ENCODE measurements at regions not wholly inside any gene's neighbourhood (a gene's known extent, or its start where the extent isn't known, plus 50 kb on each side); places are given as distances from the start of the nearest gene placed in this dataset.

- Mint-ChIP-seq H3K27me3 (no peaks in the 10 kb centered on the region), H3K4me1 (no peaks in the 10 kb centered on the region), H3K9me3 (ENCODE audit: insufficient read depth) (no peaks in the 10 kb centered on the region), H3K27ac (no peak overlapping the region), H3K4me3 (no peak overlapping the region)
- Histone ChIP-seq H3K36me3 (replicated peaks in 1 of 2; ENCODE audit: control extremely low read depth in 1 of 2, control insufficient read depth in 1 of 2, extremely low read depth in 1 of 2, insufficient read depth in 2 of 2, low read length in 1 of 2) (no peaks in the 10 kb centered on the region), H3K27me3 (replicated peaks in 1 of 4; ENCODE audit: control extremely low read depth in 1 of 4, control insufficient read depth in 3 of 4, insufficient read depth in 4 of 4, low read length in 3 of 4) (no peaks in the 10 kb centered on the region), H3K4me2 (replicated peaks; ENCODE audit: low read depth, low read length, poor library complexity, severe bottlenecking) (no peak overlapping the region), H3K79me2 (ENCODE audit: control insufficient read depth, insufficient read depth, low read length) (no peaks in the 10 kb centered on the region), H3K27ac (ENCODE audit: low read length in 2 of 2) (no peak overlapping the region), H2AFZ (ENCODE audit: insufficient read depth, low read depth, low read length, poor library complexity, severe bottlenecking) (no peak overlapping the region), H3K9ac (ENCODE audit: low read length) (no peak overlapping the region), H3K4me3 (ENCODE audit: control extremely low read depth in 1 of 5, extremely low read depth in 1 of 5, insufficient read depth in 1 of 5, low read depth in 2 of 5, low read length in 4 of 5) (no peak overlapping the region), H3K9me3 (ENCODE audit: control extremely low read depth in 1 of 3, control insufficient read depth in 2 of 3, insufficient read depth in 1 of 3, low read length in 2 of 3) (no peaks in the 10 kb centered on the region), H4K20me1 (ENCODE audit: control insufficient read depth, insufficient read depth, low read length, poor library complexity, severe bottlenecking) (no peaks in the 10 kb centered on the region), H3K4me1 (ENCODE audit: control insufficient read depth in 2 of 2, insufficient read depth in 2 of 2, low read length in 2 of 2) (no peaks in the 10 kb centered on the region)
- intact Hi-C loops (cut with micrococcal nuclease), result no loop called here
- ATAC-seq (ENCODE audit: low read depth), result no peak
- TF ChIP-seq CTCF (IDR thresholded peaks at IDR 0.05), result no peak
- no peak for TF ChIP-seq EZH2 (IDR thresholded peaks at IDR 0.05; ENCODE audit: borderline replicate concordance, insufficient read depth, low read depth, low read length, poor library complexity, severe bottlenecking)
- no peak for DNase-seq
- ChIA-PET CTCF (no interaction called here), POLR2A (no interaction called here)
These were observed 79.5 kb downstream of the ANXA1 start for GRCh38 chr9:73231203-73231602.

- no peak overlapping the region for H3K4me3 ChIP-seq (ENCODE audit: control extremely low read depth in 1 of 5, extremely low read depth in 1 of 5, insufficient read depth in 1 of 5, low read depth in 2 of 5, low read length in 4 of 5)
- Mint-ChIP-seq H3K27me3 (peaks cover 6% of the 10 kb centered on the region), H3K4me3 (no peak overlapping the region), H3K4me1 (no peaks in the 10 kb centered on the region), H3K9me3 (ENCODE audit: insufficient read depth) (no peaks in the 10 kb centered on the region), H3K27ac (no peak overlapping the region)
- H3K4me1 ChIP-seq (ENCODE audit: control insufficient read depth in 2 of 2, insufficient read depth in 2 of 2, low read length in 2 of 2), result no peaks in the 10 kb centered on the region
- no peaks in the 10 kb centered on the region for H3K36me3 ChIP-seq (replicated peaks in 1 of 2; ENCODE audit: control extremely low read depth in 1 of 2, control insufficient read depth in 1 of 2, extremely low read depth in 1 of 2, insufficient read depth in 2 of 2, low read length in 1 of 2)
- H4K20me1 ChIP-seq (ENCODE audit: control insufficient read depth, insufficient read depth, low read length, poor library complexity, severe bottlenecking), result no peaks in the 10 kb centered on the region
- no peak overlapping the region for H3K4me2 ChIP-seq (replicated peaks; ENCODE audit: low read depth, low read length, poor library complexity, severe bottlenecking)
- intact Hi-C loops (cut with micrococcal nuclease), result no loop called here
- no peaks in the 10 kb centered on the region for H3K79me2 ChIP-seq (ENCODE audit: control insufficient read depth, insufficient read depth, low read length)
- H3K27me3 ChIP-seq (replicated peaks in 1 of 4; ENCODE audit: control extremely low read depth in 1 of 4, control insufficient read depth in 3 of 4, insufficient read depth in 4 of 4, low read length in 3 of 4), result no peaks in the 10 kb centered on the region
- no peaks in the 10 kb centered on the region for H3K9me3 ChIP-seq (ENCODE audit: control extremely low read depth in 1 of 3, control insufficient read depth in 2 of 3, insufficient read depth in 1 of 3, low read length in 2 of 3)
- no peak overlapping the region for H3K27ac ChIP-seq (ENCODE audit: low read length in 2 of 2)
- H3K9ac ChIP-seq (ENCODE audit: low read length), result no peak overlapping the region
- ATAC-seq (ENCODE audit: low read depth) (no peak), DNase-seq (no peak)
- POLR2A ChIA-PET, result no interaction called here
- WGBS (ENCODE audit: insufficient coverage), result no CpG with 5 or more reads among the region's 6 CpGs
- CTCF ChIA-PET, result no interaction called here
- no peak for TF ChIP-seq EZH2 (IDR thresholded peaks at IDR 0.05; ENCODE audit: borderline replicate concordance, insufficient read depth, low read depth, low read length, poor library complexity, severe bottlenecking)
- no peak for TF ChIP-seq CTCF (IDR thresholded peaks at IDR 0.05)
- H2AFZ ChIP-seq (ENCODE audit: insufficient read depth, low read depth, low read length, poor library complexity, severe bottlenecking), result no peak overlapping the region
These were observed 81.8 kb downstream of the ANXA1 start for GRCh38 chr9:73233359-73234007.
